ENCODE measurements at regions not wholly inside any gene's neighbourhood (a gene's known extent, or its start where the extent isn't known, plus 50 kb on each side); places are given as distances from the start of the nearest gene placed in this dataset.
"Not testable (repeated sequence)": the region's sequence is repeated elsewhere in the genome, so short reads cannot be mapped to it uniquely, and the experiment has no call there.

- peak; percentile 45 for DNase-seq
Measured at GRCh38 chr7:47088329-47089067, 493.4 kb downstream of the TNS3 start.

- no peak for DNase-seq
Measured at GRCh38 chr7:47087866-47088265, 494.0 kb downstream of the TNS3 start.

GRCh38 chr7:47085491-47086275 lies 496.2 kb downstream of the TNS3 start:
- DNase-seq: no peak

GRCh38 chr7:47083476-47084250 lies 498.2 kb downstream of the TNS3 start:
- DNase-seq: no peak

- no peak for DNase-seq
Measured at GRCh38 chr7:47080816-47081215, 501.1 kb downstream of the TNS3 start.

GRCh38 chr7:47078241-47078640 lies 503.7 kb downstream of the TNS3 start:
- no peak for DNase-seq

- DNase-seq: no peak
Measured at GRCh38 chr7:47074702-47075153, 507.2 kb downstream of the TNS3 start.

GRCh38 chr7:47073284-47073683 lies 508.6 kb downstream of the TNS3 start:
- DNase-seq: no peak

GRCh38 chr7:47071866-47072265 lies 510.0 kb downstream of the TNS3 start:
- DNase-seq: no peak

GRCh38 chr7:47069385-47070076 lies 512.4 kb downstream of the TNS3 start:
- DNase-seq: no peak

GRCh38 chr7:47066976-47067614 lies 514.8 kb downstream of the TNS3 start:
- no peak for DNase-seq

- DNase-seq: no peak
Measured at GRCh38 chr7:47056731-47057130, 525.2 kb downstream of the TNS3 start.

GRCh38 chr7:47052541-47053208 lies 529.2 kb downstream of the TNS3 start:
- not testable (repeated sequence) for DNase-seq

GRCh38 chr7:47049234-47049774 lies 532.6 kb downstream of the TNS3 start:
- DNase-seq: no peak

- no peak for DNase-seq
Measured at GRCh38 chr7:47047384-47047783, 534.5 kb downstream of the TNS3 start.

- DNase-seq: no peak
Measured at GRCh38 chr7:47046949-47047348, 535.0 kb downstream of the TNS3 start.

- no peak for DNase-seq
Measured at GRCh38 chr7:47045207-47046051, 536.5 kb downstream of the TNS3 start.

- DNase-seq: no peak
Measured at GRCh38 chr7:47044625-47045024, 537.3 kb downstream of the TNS3 start.

- DNase-seq: no peak
Measured at GRCh38 chr7:47043304-47043703, 538.6 kb downstream of the TNS3 start.

- DNase-seq: no peak
Measured at GRCh38 chr7:47042669-47043068, 539.2 kb downstream of the TNS3 start.

Data from midbrain (tissue), 1 donor.